ENCODE measurements at regions not wholly inside any gene's neighbourhood (a gene's known extent, or its start where the extent isn't known, plus 50 kb on each side); places are given as distances from the start of the nearest gene placed in this dataset.

DNA sequence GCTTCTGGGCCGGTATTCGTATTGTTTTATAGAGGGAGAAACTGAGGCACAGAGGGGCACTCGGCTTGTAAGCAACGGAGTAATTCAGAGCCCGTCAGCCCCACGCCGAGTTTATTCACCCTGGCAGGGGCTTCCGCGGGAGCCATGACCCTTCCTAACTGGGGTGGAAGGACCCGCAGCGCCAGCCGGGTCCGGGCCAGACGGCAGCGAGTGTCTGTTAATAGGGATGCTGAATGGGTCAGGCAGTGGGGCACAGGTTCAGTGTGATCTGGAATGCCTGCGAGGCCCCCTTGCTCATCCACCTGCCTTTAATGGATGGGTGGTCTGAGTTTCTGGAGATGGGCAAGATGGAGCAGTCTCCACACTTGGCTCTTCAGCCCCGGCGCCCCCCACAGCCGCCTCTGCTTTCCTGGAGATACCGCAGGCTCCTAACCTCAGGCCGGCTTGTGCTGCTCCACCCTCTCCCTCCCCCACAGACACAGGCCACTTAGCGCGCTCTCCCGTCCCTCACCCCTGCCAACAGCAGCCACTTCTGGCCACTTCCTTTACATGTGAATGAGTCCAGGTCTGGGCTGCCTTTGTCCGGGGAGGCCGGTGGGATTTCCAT lies 147.1 kb downstream of the ERCC6L2 start:
- H4K20me1 ChIP-seq (ENCODE audit: insufficient read depth, low read length): no peaks in the 10 kb centered on the region
- H3K36me3 ChIP-seq (ENCODE audit: insufficient read depth, low read length): no peaks in the 10 kb centered on the region
- H3F3A ChIP-seq (ENCODE audit: insufficient read depth, low read length): no peaks in the 10 kb centered on the region
- no peaks in the 10 kb centered on the region for H3K9me2 ChIP-seq (ENCODE audit: low read depth, low read length)
- H3K4me1 ChIP-seq (ENCODE audit: insufficient read depth, low read length, severe bottlenecking): peaks cover 8% of the 10 kb centered on the region
- H3K4me2 ChIP-seq (ENCODE audit: low read length): no peak overlapping the region
- TF ChIP-seq, protein P1, sequence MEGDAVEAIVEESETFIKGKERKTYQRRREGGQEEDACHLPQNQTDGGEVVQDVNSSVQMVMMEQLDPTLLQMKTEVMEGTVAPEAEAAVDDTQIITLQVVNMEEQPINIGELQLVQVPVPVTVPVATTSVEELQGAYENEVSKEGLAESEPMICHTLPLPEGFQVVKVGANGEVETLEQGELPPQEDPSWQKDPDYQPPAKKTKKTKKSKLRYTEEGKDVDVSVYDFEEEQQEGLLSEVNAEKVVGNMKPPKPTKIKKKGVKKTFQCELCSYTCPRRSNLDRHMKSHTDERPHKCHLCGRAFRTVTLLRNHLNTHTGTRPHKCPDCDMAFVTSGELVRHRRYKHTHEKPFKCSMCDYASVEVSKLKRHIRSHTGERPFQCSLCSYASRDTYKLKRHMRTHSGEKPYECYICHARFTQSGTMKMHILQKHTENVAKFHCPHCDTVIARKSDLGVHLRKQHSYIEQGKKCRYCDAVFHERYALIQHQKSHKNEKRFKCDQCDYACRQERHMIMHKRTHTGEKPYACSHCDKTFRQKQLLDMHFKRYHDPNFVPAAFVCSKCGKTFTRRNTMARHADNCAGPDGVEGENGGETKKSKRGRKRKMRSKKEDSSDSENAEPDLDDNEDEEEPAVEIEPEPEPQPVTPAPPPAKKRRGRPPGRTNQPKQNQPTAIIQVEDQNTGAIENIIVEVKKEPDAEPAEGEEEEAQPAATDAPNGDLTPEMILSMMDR (IDR thresholded peaks at IDR 0.05; ENCODE audit: low read length): no peak
- TF ChIP-seq EZH2 (IDR thresholded peaks at IDR 0.05; ENCODE audit: borderline replicate concordance, low read length): no peak
- H3K9me3 ChIP-seq (ENCODE audit: low read length): no peaks in the 10 kb centered on the region
- H3K27me3 ChIP-seq (ENCODE audit: insufficient read depth, low read length): no peaks in the 10 kb centered on the region
- no peak overlapping the region for H3K4me3 ChIP-seq (ENCODE audit: low read depth, low read length, poor library complexity, severe bottlenecking)
- H3K27ac ChIP-seq (ENCODE audit: low read depth, low read length, poor library complexity, severe bottlenecking): no peak overlapping the region
- no peaks in the 10 kb centered on the region for H3K79me2 ChIP-seq (ENCODE audit: insufficient read depth, low read length)
- H2AFZ ChIP-seq (ENCODE audit: low read length): no peak overlapping the region
- H3K9ac ChIP-seq (ENCODE audit: low read length): no peak overlapping the region

GRCh38 chr9:96021551-96022444 lies 146.3 kb downstream of the ERCC6L2 start:
- Histone ChIP-seq H3K9me2 (ENCODE audit: low read depth, low read length) (no peaks in the 10 kb centered on the region), H4K20me1 (ENCODE audit: insufficient read depth, low read length) (no peaks in the 10 kb centered on the region), H3K4me1 (ENCODE audit: insufficient read depth, low read length, severe bottlenecking) (peaks cover 8% of the 10 kb centered on the region), H3K79me2 (ENCODE audit: insufficient read depth, low read length) (no peaks in the 10 kb centered on the region), H3K4me2 (ENCODE audit: low read length) (peak overlapping the region; percentile 75), H3K4me3 (ENCODE audit: low read depth, low read length, poor library complexity, severe bottlenecking) (peak overlapping the region; percentile 58), H3K27ac (ENCODE audit: low read depth, low read length, poor library complexity, severe bottlenecking) (no peak overlapping the region), H3K27me3 (ENCODE audit: insufficient read depth, low read length) (no peaks in the 10 kb centered on the region), H2AFZ (ENCODE audit: low read length) (no peak overlapping the region), H3K9ac (ENCODE audit: low read length) (peak overlapping the region; percentile 29; the same call in 1 of the 2 replicates), H3K36me3 (ENCODE audit: insufficient read depth, low read length) (no peaks in the 10 kb centered on the region), H3F3A (ENCODE audit: insufficient read depth, low read length) (no peaks in the 10 kb centered on the region), H3K9me3 (ENCODE audit: low read length) (no peaks in the 10 kb centered on the region)
- no peak for TF ChIP-seq EZH2 (IDR thresholded peaks at IDR 0.05; ENCODE audit: borderline replicate concordance, low read length)
- TF ChIP-seq, protein P1 (IDR thresholded peaks at IDR 0.05; ENCODE audit: low read length): no peak

DNA sequence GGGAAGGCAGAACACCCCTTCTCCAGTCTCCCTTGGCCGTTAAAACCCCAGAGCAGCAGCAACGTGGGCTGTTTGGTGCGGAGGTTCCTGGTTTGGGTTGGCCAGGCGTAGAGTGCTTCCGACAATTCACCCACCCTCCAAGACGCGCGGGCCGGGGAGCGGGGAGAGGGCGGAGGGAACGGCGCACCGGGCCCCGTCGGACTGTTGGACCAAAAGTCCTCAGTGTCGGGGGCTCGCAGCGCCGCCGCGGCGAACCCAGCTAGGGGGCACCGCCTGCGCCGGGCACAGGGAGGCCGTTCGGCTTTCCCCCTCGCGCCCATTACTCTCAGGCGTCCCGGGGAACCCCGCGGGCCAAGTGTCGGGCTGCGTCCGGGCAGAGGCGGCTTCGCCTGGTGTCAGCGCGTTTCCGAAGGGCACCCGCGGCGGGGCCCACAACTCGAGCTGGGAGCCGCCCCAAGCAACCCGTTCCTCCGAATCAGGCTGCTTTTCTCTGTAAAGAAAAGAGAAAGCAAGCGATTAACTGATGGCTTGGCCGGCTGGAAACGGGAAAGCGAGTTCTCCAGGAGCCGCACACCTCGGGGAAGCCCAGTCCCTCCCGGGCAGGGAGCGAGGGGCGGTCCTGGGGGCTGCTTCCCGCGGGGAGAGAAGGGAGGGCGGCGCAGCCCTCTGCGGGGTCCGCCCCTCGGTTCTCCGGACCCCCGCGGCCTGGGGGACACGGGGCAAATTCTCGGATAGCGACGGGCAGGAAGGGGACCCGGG lies 145.5 kb downstream of the ERCC6L2 start:
- no peaks in the 10 kb centered on the region for H3F3A ChIP-seq (ENCODE audit: insufficient read depth, low read length)
- H3K4me1 ChIP-seq (ENCODE audit: insufficient read depth, low read length, severe bottlenecking): peaks cover 16% of the 10 kb centered on the region
- peak overlapping the region; percentile 29; the same call in 1 of the 2 replicates for H3K9ac ChIP-seq (ENCODE audit: low read length)
- peak overlapping the region; percentile 75 for H3K4me2 ChIP-seq (ENCODE audit: low read length)
- H4K20me1 ChIP-seq (ENCODE audit: insufficient read depth, low read length): no peaks in the 10 kb centered on the region
- no peaks in the 10 kb centered on the region for H3K36me3 ChIP-seq (ENCODE audit: insufficient read depth, low read length)
- peak overlapping the region; percentile 58 for H3K4me3 ChIP-seq (ENCODE audit: low read depth, low read length, poor library complexity, severe bottlenecking)
- H2AFZ ChIP-seq (ENCODE audit: low read length): no peak overlapping the region
- no peaks in the 10 kb centered on the region for H3K27me3 ChIP-seq (ENCODE audit: insufficient read depth, low read length)
- TF ChIP-seq, protein P1 (IDR thresholded peaks at IDR 0.05; ENCODE audit: low read length): no peak
- no peak for TF ChIP-seq EZH2 (IDR thresholded peaks at IDR 0.05; ENCODE audit: borderline replicate concordance, low read length)
- no peak overlapping the region for H3K27ac ChIP-seq (ENCODE audit: low read depth, low read length, poor library complexity, severe bottlenecking)
- H3K79me2 ChIP-seq (ENCODE audit: insufficient read depth, low read length): no peaks in the 10 kb centered on the region
- no peaks in the 10 kb centered on the region for H3K9me3 ChIP-seq (ENCODE audit: low read length)
- no peaks in the 10 kb centered on the region for H3K9me2 ChIP-seq (ENCODE audit: low read depth, low read length)
